Stimulated activated CD4-positive, alpha-beta T cell treated with anti-CD3 and anti-CD28 coated beads, Interleukin-15, amount 100 ng/mL, for 48 hours (primary cell): ENCODE measurements at regions not wholly inside any gene's neighbourhood (a gene's known extent, or its start where the extent isn't known, plus 50 kb on each side); places are given as distances from the start of the nearest gene placed in this dataset.
A peak's percentile ranks its signal among the peaks of the same experiment; 100 is the strongest.

Experiments used
- DNase-seq, 2 donors: peaks; one replicate each; pipeline ENCODE4 v3.0.0-alpha.2; 2020; ENCODE audit warnings: low read depth in 2 of 2

DNA sequence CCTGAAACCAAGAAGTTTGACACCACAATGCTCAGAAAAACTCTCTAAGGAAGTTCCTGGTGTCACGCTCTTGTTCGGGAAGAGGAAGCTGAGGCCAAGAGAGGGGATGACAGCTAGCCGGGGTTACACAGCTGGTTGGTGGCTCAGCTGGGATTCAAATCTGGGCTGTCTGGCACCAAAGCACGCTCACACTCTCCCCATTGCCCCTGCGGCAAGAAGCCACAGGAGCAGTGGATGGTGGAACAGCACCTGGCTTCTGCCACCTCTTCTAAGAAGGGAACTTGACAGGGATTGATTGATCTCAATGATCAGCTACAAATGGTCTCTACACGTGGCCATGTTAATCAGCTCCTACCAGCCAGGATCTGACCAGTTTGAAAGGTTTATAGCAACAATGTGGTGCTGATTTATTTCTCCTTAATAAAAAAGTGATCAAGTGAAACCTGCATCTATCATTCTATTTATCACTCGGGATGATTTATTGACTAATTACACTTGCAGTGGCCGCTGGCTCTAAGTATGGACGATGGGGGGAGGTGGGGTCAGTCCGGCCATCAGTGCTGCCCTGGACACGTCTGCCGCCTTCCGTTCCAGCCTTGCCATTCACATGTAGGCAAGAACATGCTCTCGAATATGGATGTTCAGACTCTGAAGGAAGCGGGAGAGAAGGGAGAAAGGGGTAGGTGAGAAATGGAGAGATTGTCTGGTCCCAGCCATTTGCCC lies 71.9 kb upstream of the TOP1 start:
- DNase-seq: no peak

DNA sequence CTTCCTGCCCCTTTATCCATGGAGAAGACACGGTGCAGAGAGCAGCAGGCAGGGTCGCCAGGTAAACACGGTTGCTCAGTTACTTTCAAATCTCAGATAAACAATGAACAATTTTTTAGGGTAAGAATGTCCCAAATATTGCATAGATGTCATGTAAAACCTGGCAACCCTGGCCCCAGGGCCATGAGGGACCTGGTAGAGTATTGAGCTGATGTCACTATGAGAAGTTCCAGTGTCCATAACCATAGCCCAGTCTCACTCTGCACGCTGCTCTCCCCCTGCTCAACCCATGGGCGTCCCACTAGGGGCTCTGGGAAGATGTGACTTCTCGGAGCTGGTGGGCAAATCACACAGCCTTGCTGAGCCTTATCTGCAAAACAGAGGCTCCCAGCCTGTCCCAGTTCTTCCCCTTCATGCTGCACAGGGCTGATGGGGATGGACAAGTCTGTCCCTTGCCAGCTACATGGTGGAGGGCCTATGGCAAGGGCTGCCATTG lies 71.3 kb upstream of the TOP1 start:
- no peak for DNase-seq

DNA sequence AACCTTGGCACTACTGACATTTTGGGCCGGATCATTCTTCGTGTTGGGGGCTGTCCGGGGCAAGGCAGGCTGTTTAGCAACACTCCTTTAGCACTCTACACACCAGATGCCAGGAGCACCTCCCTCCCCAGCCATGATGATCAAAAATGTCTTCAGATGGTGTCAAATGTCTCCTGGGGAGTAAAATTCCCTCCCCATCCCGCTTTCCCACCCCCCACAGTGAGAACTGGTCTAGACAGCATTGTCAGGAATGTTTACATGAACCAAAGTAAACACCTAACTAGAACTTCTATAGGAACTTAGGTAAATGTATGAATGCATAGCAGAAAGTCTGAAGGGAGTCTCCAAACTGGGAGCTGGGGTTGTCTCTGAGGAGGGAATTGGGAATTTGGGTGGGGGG lies 70.0 kb upstream of the TOP1 start:
- no peak for DNase-seq

DNA sequence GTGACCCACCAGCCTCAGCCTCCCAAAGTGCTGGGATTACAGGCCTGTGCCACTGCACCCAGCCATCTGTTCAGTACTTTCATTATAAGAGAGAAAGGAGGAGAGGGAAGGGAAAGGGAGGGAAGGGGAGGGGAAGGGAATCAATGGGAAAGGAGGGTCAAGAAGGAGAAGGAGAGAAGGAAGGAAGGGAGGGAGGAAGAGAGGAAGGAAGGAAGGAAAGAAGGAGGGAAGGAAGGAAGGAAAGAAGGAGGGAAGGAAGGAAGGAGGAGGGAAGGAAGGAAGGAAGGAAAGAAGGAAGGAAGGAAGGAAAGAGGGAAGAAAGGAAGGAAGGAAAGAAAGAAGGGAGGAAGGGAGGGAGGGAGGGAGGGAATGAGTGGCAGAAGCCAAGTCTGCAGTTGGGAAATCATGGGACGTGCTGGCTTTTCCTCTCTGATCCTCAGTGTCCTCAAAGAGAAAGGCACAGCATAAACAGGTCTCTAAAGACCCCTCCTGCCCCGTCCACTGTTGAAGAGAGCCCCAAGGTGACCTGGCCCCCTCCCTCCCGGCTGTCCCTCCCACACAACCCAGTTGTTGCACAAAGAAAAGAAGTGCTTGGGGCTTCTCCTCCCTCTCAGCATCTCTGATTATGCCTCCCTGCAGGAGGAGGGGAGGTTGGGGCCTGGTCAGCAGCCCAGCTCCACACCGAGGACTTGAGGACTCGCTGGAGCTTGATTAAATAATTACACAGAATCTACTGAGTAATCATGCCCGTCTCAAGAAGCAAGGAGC lies 69.1 kb upstream of the TOP1 start:
- DNase-seq: no peak

- DNase-seq: no peak
Measured at GRCh38 chr20:40960101-40960500, 68.5 kb upstream of the TOP1 start.

DNA sequence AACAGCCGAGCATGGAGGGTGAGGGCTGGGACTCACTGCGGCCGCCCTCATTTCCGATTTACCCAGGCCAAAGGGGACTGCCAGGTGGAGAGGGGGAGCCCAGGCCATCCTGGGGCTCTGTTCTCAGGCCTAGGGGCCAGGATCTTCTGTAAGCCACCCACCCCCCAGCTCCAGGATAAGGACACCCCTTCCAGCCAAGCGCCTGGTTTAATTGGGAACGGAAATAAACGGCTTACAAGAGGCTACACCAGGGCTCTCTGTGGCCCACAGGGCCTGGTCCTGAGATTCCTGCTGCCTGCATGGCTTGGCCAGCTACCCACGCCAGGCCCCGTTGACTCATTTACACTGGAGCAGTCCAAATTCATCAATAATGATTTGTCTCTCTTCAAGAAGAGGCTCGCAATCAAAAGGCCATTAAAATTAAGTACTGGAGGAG lies 68.1 kb upstream of the TOP1 start:
- no peak for DNase-seq

- DNase-seq: no peak
Measured at GRCh38 chr20:40961176-40961575, 67.4 kb upstream of the TOP1 start.

- no peak for DNase-seq
Measured at GRCh38 chr20:40961686-40962640, 66.7 kb upstream of the TOP1 start.

- peak; percentile 44 to 64 for DNase-seq
Measured at GRCh38 chr20:40962733-40963504, 65.7 kb upstream of the TOP1 start.

- no peak for DNase-seq
Measured at GRCh38 chr20:40963505-40963845, 65.1 kb upstream of the TOP1 start.

- DNase-seq: no peak
Measured at GRCh38 chr20:40965671-40966070, 63.0 kb upstream of the TOP1 start.

DNA sequence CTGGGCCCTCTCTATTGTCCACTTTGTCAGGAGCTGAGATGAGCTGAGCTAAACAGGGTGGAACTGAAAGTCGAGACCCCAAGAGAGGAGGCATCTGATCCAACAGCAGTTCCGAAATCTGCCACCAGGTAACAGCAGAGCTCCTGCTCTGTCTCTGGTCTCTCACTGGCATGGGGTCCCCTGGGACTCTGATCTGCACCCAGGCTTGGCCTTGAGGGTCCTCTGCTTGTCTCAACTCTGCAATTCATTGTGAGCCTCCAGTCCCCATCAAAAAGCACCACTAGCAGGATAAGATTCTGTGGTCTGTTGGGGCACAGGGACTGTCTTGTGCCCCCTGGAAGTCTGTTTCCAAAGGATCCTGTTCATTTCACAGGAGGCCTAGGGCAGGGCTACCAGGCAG lies 62.5 kb upstream of the TOP1 start:
- DNase-seq: no peak

- DNase-seq: no peak
Measured at GRCh38 chr20:40966516-40967185, 62.0 kb upstream of the TOP1 start.

DNA sequence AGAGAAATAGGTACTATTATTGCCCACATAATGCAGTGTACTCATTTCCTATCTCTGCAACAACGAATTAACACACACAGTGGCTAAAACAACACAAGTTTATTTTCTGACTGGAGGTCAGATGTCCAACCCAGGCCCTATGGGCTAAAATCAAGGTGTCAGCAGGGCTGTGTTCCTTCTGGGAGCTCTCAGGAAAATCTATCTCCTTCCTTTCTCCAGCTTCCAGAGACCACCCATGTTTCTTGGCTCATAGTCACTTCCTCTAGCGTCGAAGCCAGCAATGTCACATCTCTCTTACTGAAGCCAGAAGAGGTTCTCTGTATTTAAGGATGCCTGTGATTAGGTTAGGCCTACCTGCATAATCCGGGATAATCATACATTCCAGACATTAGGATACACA lies 60.9 kb upstream of the TOP1 start:
- no peak for DNase-seq

GRCh38 chr20:40968816-40969562 lies 59.6 kb upstream of the TOP1 start:
- peak; percentile 72 to 81 for DNase-seq

DNA sequence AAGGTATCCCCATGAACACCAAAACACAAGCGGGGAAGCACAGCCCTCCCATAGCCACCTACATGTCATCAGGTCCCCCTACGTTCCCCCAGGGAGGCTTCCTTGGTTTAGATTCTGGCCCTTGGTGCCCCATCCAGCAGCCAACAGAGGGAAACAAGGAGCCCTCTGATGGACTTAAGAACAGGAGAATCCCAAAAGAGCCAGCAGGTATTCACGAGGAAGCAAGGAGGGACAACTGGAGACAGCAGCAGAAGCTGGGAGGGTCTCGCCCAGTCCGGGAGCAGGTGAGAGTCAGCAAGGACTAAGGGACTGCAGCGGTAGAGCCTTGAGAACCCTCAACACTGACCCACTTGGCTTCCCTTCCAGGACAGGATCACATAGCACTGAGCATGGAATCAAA lies 58.4 kb upstream of the TOP1 start:
- DNase-seq: no peak

DNA sequence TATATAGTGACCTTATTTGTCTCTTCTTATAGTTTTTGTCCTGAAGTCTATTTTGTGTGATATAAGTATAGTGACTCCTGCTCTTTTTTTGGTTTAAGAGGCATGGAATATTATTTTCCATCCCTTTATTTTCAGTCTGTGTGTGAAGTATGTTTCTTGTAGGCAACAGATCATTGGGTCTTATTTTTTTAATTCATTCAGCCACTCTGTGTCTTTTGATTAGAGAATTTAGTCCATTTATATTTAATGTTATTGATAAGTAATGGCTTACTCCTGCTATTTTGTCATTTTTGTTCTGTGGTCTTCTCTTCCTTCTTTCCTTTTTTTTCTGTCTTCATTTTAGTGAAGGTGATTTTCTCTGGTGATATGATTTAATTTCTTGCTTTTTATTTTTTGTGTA lies 51.4 kb upstream of the TOP1 start:
- no peak for DNase-seq

GRCh38 chr20:40978761-40979160 lies 49.9 kb upstream of the TOP1 start:
- no peak for DNase-seq
